SK-N-SH (cell line): ENCODE measurements at regions not wholly inside any gene's neighbourhood (a gene's known extent, or its start where the extent isn't known, plus 50 kb on each side); places are given as distances from the start of the nearest gene placed in this dataset.

Experiments
- CTCF ChIA-PET: fragments of 300-600, 350-600 bp; formaldehyde crosslinking; extraction: SDS; loops from one replicate; lab custom pipeline; 2021; lab: Yijun Ruan, JAX
- POLR2A ChIA-PET: fragments of 350-600 bp; sonication (Branson Sonifier 250); formaldehyde crosslinking; extraction: SDS; loops from one replicate; lab custom pipeline; 2020; ENCODE audit warnings: antibody characterized with exemption, inconsistent platforms; lab: Yijun Ruan, JAX
- DNase-seq: peaks from one replicate; pipeline ENCODE4 v3.0.0; 2012
- H2AFZ ChIP-seq: fragments of 200-600 bp; sonication (generic); 2 replicates; pipeline ENCODE4 v1.8.1; 2016; ENCODE audit warnings: antibody characterized with exemption, mild to moderate bottlenecking, low read depth
- H3F3A ChIP-seq: fragments of 200-600 bp; sonication (generic); replicated peaks from 2 replicates; pipeline ENCODE3; 2016; ENCODE audit warnings: antibody characterized with exemption, mild to moderate bottlenecking; ENCODE audit not compliant: insufficient read depth
- H3K27ac ChIP-seq, 2 experiments: fragments of 200-500 bp in 1 of 2; fragments of 200-600 bp in 1 of 2; sonication (Bioruptor generic) in 1 of 2; sonication (generic), shearing (Covaris generic) in 1 of 2; 2 replicates each; pipeline versions ENCODE4 v1.5.1 to v1.6.1; 2014 to 2016; ENCODE audit warnings: low read depth in 2 of 2, inconsistent platforms in 1 of 2, low read length in 1 of 2, mild to moderate bottlenecking in 1 of 2, mixed read lengths in 1 of 2
- H3K27me3 ChIP-seq: fragments of 200-600 bp; sonication (generic), shearing (Covaris generic); 2 replicates; pipeline ENCODE4 v1.6.1; 2016; ENCODE audit warnings: mixed run types; ENCODE audit not compliant: insufficient read depth
- H3K36me3 ChIP-seq, 2 experiments: fragments of 200-500 bp in 1 of 2; fragments of 200-600 bp in 1 of 2; sonication (Bioruptor generic) in 1 of 2; sonication (generic) in 1 of 2; replicated peaks in 1 of 2; 2 replicates each; pipeline versions ENCODE3 to v1.5.1; 2014 to 2016; ENCODE audit warnings: low read length in 1 of 2, mild to moderate bottlenecking in 1 of 2; ENCODE audit not compliant: insufficient read depth in 2 of 2, control insufficient read depth in 1 of 2
- H3K4me1 ChIP-seq, 2 experiments: fragments of 200-500 bp in 1 of 2; fragments of 200-600 bp in 1 of 2; sonication (Bioruptor generic) in 1 of 2; sonication (generic), shearing (Covaris generic) in 1 of 2; 2 replicates each; pipeline versions ENCODE4 v1.5.1 to v1.6.1; 2014 to 2016; ENCODE audit warnings: low read depth in 1 of 2, low read length in 1 of 2, mixed run types in 1 of 2; ENCODE audit not compliant: insufficient read depth in 2 of 2, control insufficient read depth in 1 of 2
- H3K4me2 ChIP-seq: fragments of 200-600 bp; sonication (generic), shearing (Covaris generic); 2 replicates; pipeline ENCODE4 v1.6.1; 2017; ENCODE audit warnings: mixed run types
- H3K4me3 ChIP-seq, 2 experiments: fragments of 200-500 bp in 1 of 2; fragments of 200-600 bp in 1 of 2; sonication (Bioruptor generic) in 1 of 2; sonication (generic), shearing (Covaris generic) in 1 of 2; 2 replicates each; pipeline versions ENCODE4 v1.5.1 to v1.8.1; 2014 to 2016; ENCODE audit warnings: low read depth in 2 of 2, inconsistent platforms in 1 of 2, low read length in 1 of 2, mild to moderate bottlenecking in 1 of 2, mixed read lengths in 1 of 2, moderate library complexity in 1 of 2
- H3K79me2 ChIP-seq: fragments of 200-600 bp; sonication (generic); 2 replicates; pipeline ENCODE4 v1.8.1; 2017; ENCODE audit warnings: mild to moderate bottlenecking; ENCODE audit not compliant: insufficient read depth
- H3K9ac ChIP-seq: fragments of 200-600 bp; sonication (generic); 2 replicates; pipeline ENCODE4 v1.6.1; 2017; ENCODE audit warnings: mixed run types
- H3K9me2 ChIP-seq: fragments of 200-600 bp; sonication (generic); 2 replicates; pipeline ENCODE4 v1.6.1; 2017; ENCODE audit warnings: mixed run types
- H3K9me3 ChIP-seq: fragments of 200-600 bp; sonication (generic); 2 replicates; pipeline ENCODE4 v1.6.1; 2017; ENCODE audit warnings: mixed run types, mild to moderate bottlenecking, moderate library complexity
- H4K20me1 ChIP-seq: fragments of 200-600 bp; sonication (generic); 2 replicates; pipeline ENCODE4 v1.6.1; 2017; ENCODE audit warnings: mild to moderate bottlenecking, mixed run types; ENCODE audit not compliant: insufficient read depth
- ELF1 ChIP-seq: IDR thresholded peaks from 2 replicates; pipeline ENCODE4 v1.4.0; 2012
- EP300 ChIP-seq, 2 experiments: IDR thresholded peaks; 2 replicates each; pipeline versions ENCODE4 v1.4.0 to v1.6.1; 2012; ENCODE audit warnings: borderline replicate concordance in 1 of 2, low read depth in 1 of 2, low read length in 1 of 2
- EZH2phosphoT487 ChIP-seq: fragments of 200-600 bp; sonication (generic); IDR thresholded peaks from 2 replicates; pipeline ENCODE4 v1.6.1; 2017; ENCODE audit warnings: low read depth, mixed run types, mild to moderate bottlenecking, antibody characterized with exemption, moderate library complexity, borderline replicate concordance
- GABPA ChIP-seq: IDR thresholded peaks from 2 replicates; pipeline ENCODE4 v1.4.0; 2012; ENCODE audit warnings: low read depth, mild to moderate bottlenecking
- GATA2 ChIP-seq: sonication (generic); formaldehyde crosslinking; IDR thresholded peaks from 2 replicates; pipeline ENCODE4 v1.5.0; 2020; ENCODE audit warnings: mild to moderate bottlenecking, missing genetic modification reagents
- IRF3 ChIP-seq: fragments of 150-350 bp; IDR thresholded peaks from 2 replicates; pipeline ENCODE4 v1.6.1; 2016; ENCODE audit warnings: mild to moderate bottlenecking, low read depth, low read length
- MAX ChIP-seq: IDR thresholded peaks from 2 replicates; pipeline ENCODE4 v1.4.0; 2012; ENCODE audit warnings: low read depth
- MXI1 ChIP-seq: IDR thresholded peaks from 2 replicates; pipeline ENCODE4 v1.6.1; 2012; ENCODE audit warnings: mild to moderate bottlenecking, low read depth, low read length, improper control_type of control experiment
- NFIC ChIP-seq: IDR thresholded peaks from 2 replicates; pipeline ENCODE4 v1.4.0; 2012; ENCODE audit warnings: borderline replicate concordance
- SMC3 ChIP-seq: IDR thresholded peaks from 2 replicates; pipeline ENCODE4 v1.6.1; 2012; ENCODE audit warnings: low read depth, low read length, improper control_type of control experiment
- TAF1 ChIP-seq: IDR thresholded peaks from 2 replicates; pipeline ENCODE4 v1.6.1; 2012; ENCODE audit warnings: low read depth, mild to moderate bottlenecking, low read length, moderate library complexity, borderline replicate concordance
- TEAD4 ChIP-seq: IDR thresholded peaks from 2 replicates; pipeline ENCODE4 v1.4.0; 2012; ENCODE audit warnings: mild to moderate bottlenecking, borderline replicate concordance; ENCODE audit not compliant: insufficient read depth
- USF2 ChIP-seq: fragments of 150-350 bp; IDR thresholded peaks from 2 replicates; pipeline ENCODE4 v1.6.1; 2017; ENCODE audit warnings: antibody characterized with exemption, low read length, low read depth, borderline replicate concordance
- YY1 ChIP-seq: IDR thresholded peaks from 2 replicates; pipeline ENCODE4 v1.4.0; 2012; ENCODE audit warnings: low read depth, mild to moderate bottlenecking
- ZBTB33 ChIP-seq: IDR thresholded peaks from 2 replicates; pipeline ENCODE4 v1.4.0; 2012; ENCODE audit warnings: low read depth, borderline replicate concordance
- WGBS: methylation state at CpG from one replicate; pipeline ENCODE4 v1.1.6; 2017; ENCODE audit warnings: low lambda C conversion rate; 5-methylcytosine and 5-hydroxymethylcytosine counted together

GRCh38 chr1:94721240-94721639 is 98.9 kb upstream of the SLC44A3 start:
- CTCF ChIA-PET: interaction anchor here (0.6 to 1.0 kb wide), 2 partner anchors 85 to 135 kb away, joined by 3 read pairs; no protein-coding TSS in a partner anchor
- H3K27ac ChIP-seq: no peak overlapping the region
- H3K36me3 ChIP-seq: no peaks in the 10 kb centered on the region
- H3K4me3 ChIP-seq: no peak overlapping the region
- no peaks in the 10 kb centered on the region for H3K79me2 ChIP-seq
- no peaks in the 10 kb centered on the region for H4K20me1 ChIP-seq
- POLR2A ChIA-PET: no interaction called here
- no peak for TF ChIP-seq GATA2 (CRISPR knock-in tag)
- TF ChIP-seq TEAD4: no peak
- no peak for TF ChIP-seq YY1
- TF ChIP-seq SMC3: no peak
- no peak for TF ChIP-seq TAF1
- TF ChIP-seq ELF1: no peak
- no peak for TF ChIP-seq EZH2phosphoT487
- TF ChIP-seq MAX: no peak
- TF ChIP-seq MXI1: no peak
- no peak for TF ChIP-seq EP300 (IDR thresholded peaks at IDR 0.05; ENCODE audit: borderline replicate concordance in 1 of 2, low read depth in 1 of 2, low read length in 1 of 2)
- TF ChIP-seq USF2: no peak
- TF ChIP-seq IRF3: no peak
- no peak for TF ChIP-seq GABPA
- TF ChIP-seq ZBTB33: no peak
- no peak for TF ChIP-seq NFIC
- H3K9ac ChIP-seq: no peak overlapping the region
- H3K9me2 ChIP-seq: no peaks in the 10 kb centered on the region
- no peaks in the 10 kb centered on the region for H3F3A ChIP-seq
- H3K4me1 ChIP-seq: no peaks in the 10 kb centered on the region; a peak in 1 of 4 replicates
- no peaks in the 10 kb centered on the region for H3K9me3 ChIP-seq
- DNase-seq: no peak
- H2AFZ ChIP-seq: no peak overlapping the region
- 94% methylated on average over 7 of the region's 7 CpGs for WGBS
- no peaks in the 10 kb centered on the region for H3K27me3 ChIP-seq
- H3K4me2 ChIP-seq: no peak overlapping the region
